Peyer's patch (tissue), 4 donors: ENCODE measurements at regions not wholly inside any gene's neighbourhood (a gene's known extent, or its start where the extent isn't known, plus 50 kb on each side); places are given as distances from the start of the nearest gene placed in this dataset.

Experiments
- POLR2A ChIP-seq, 2 donors: fragments of 450-650 bp; IDR thresholded peaks; one replicate each; pipeline ENCODE4 v1.5.1; 2017; ENCODE audit warnings: antibody characterized with exemption in 2 of 2, mild to moderate bottlenecking in 2 of 2, moderate library complexity in 2 of 2
- TF ChIP-seq, protein P1 (sequence below), 6 experiments: fragments of 450-650 bp in 4 of 6; fragments of 200-600 bp in 2 of 6; sonication (generic) in 1 of 6; IDR thresholded peaks; one replicate each; pipeline ENCODE4 v1.5.1; 2017 to 2019; ENCODE audit warnings: antibody characterized with exemption in 6 of 6, mild to moderate bottlenecking in 3 of 6, moderate library complexity in 1 of 6

- TF ChIP-seq, protein P1, sequence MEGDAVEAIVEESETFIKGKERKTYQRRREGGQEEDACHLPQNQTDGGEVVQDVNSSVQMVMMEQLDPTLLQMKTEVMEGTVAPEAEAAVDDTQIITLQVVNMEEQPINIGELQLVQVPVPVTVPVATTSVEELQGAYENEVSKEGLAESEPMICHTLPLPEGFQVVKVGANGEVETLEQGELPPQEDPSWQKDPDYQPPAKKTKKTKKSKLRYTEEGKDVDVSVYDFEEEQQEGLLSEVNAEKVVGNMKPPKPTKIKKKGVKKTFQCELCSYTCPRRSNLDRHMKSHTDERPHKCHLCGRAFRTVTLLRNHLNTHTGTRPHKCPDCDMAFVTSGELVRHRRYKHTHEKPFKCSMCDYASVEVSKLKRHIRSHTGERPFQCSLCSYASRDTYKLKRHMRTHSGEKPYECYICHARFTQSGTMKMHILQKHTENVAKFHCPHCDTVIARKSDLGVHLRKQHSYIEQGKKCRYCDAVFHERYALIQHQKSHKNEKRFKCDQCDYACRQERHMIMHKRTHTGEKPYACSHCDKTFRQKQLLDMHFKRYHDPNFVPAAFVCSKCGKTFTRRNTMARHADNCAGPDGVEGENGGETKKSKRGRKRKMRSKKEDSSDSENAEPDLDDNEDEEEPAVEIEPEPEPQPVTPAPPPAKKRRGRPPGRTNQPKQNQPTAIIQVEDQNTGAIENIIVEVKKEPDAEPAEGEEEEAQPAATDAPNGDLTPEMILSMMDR (IDR thresholded peaks at IDR 0.05) = no peak
- TF ChIP-seq POLR2A (IDR thresholded peaks at IDR 0.05) = no peak
These were observed 561.9 kb upstream of the CAMK1G start for GRCh38 chr1:209021622-209022021.
